Limb (tissue), 2 donors: ENCODE measurements at regions not wholly inside any gene's neighbourhood (a gene's known extent, or its start where the extent isn't known, plus 50 kb on each side); places are given as distances from the start of the nearest gene placed in this dataset.
A peak's percentile ranks its signal among the peaks of the same experiment; 100 is the strongest.

ENCODE experiments used
- DNase-seq, 2 donors: peaks; one replicate each; pipeline ENCODE4 v3.0.0-alpha.2; 2016; ENCODE audit errors: extremely low spot score in 2 of 2

- peak; percentile 52 to 78 for DNase-seq
Measured at GRCh38 chr6:166010136-166010960, 157.3 kb downstream of the TBXT start.

- no peak for DNase-seq
Measured at GRCh38 chr6:166009385-166010031, 158.1 kb downstream of the TBXT start.

- DNase-seq, result peak in 1 of 2 donors; percentile 77
Measured at GRCh38 chr6:166008441-166009369, 158.9 kb downstream of the TBXT start.

GRCh38 chr6:166007349-166008263 is 160.0 kb downstream of the TBXT start:
- DNase-seq, result peak; percentile 47 to 78

GRCh38 chr6:166006900-166007301 is 160.8 kb downstream of the TBXT start:
- no peak for DNase-seq

GRCh38 chr6:166005944-166006899 is 161.4 kb downstream of the TBXT start:
- peak; percentile 79 to 93 for DNase-seq

- peak; percentile 42 to 70 for DNase-seq
Measured at GRCh38 chr6:166005401-166005943, 162.2 kb downstream of the TBXT start.

GRCh38 chr6:166004876-166005275 is 162.8 kb downstream of the TBXT start:
- no peak for DNase-seq

GRCh38 chr6:166004471-166004870 is 163.2 kb downstream of the TBXT start:
- no peak for DNase-seq

- no peak for DNase-seq
Measured at GRCh38 chr6:166003569-166003968, 164.1 kb downstream of the TBXT start.

- DNase-seq, result no peak
Measured at GRCh38 chr6:166001359-166001758, 166.3 kb downstream of the TBXT start.

- DNase-seq, result no peak
Measured at GRCh38 chr6:165999279-165999678, 168.4 kb downstream of the TBXT start.

- no peak for DNase-seq
Measured at GRCh38 chr6:165998072-165998471, 169.6 kb downstream of the TBXT start.

GRCh38 chr6:165991341-165991740 is 176.3 kb downstream of the TBXT start:
- DNase-seq, result no peak

- DNase-seq, result no peak
Measured at GRCh38 chr6:165990216-165990615, 177.4 kb downstream of the TBXT start.

GRCh38 chr6:165988757-165989456 is 178.7 kb downstream of the TBXT start:
- peak in 1 of 2 donors; percentile 43 for DNase-seq

- no peak for DNase-seq
Measured at GRCh38 chr6:165988302-165988756, 179.3 kb downstream of the TBXT start.

GRCh38 chr6:165987483-165988301 is 180.0 kb downstream of the TBXT start:
- DNase-seq, result peak; percentile 63 to 88
